Thoracic aorta (tissue), 2 donors: ENCODE measurements at regions not wholly inside any gene's neighbourhood (a gene's known extent, or its start where the extent isn't known, plus 50 kb on each side); places are given as distances from the start of the nearest gene placed in this dataset.

Source experiments
- ATAC-seq: fragments of 150-250 bp; one replicate; pipeline ENCODE4 v1.8.0; 2017; ENCODE audit warnings: low read depth; ENCODE audit not compliant: insufficient number of reproducible peaks, low FRiP score
- DNase-seq: peaks from one replicate; pipeline ENCODE4 v3.0.0-alpha.2; 2020; ENCODE audit warnings: low spot score
- H3K27ac ChIP-seq, 2 donors: fragments of 200-600 bp; sonication (generic); 1 replicate in 1 of 2; 2 replicates in 1 of 2; pipeline ENCODE4 v1.5.1; 2016; ENCODE audit warnings: mild to moderate bottlenecking in 2 of 2, moderate library complexity in 2 of 2
- H3K27me3 ChIP-seq: fragments of 200-600 bp; sonication (generic); replicated peaks from 2 replicates; pipeline ENCODE4 v1.6.0; 2016; ENCODE audit warnings: mild to moderate bottlenecking; ENCODE audit not compliant: insufficient read depth
- H3K36me3 ChIP-seq: fragments of 200-600 bp; sonication (generic); one replicate; pipeline ENCODE4 v1.5.1; 2016
- H3K4me1 ChIP-seq, 2 donors: fragments of 200-600 bp; sonication (generic); 1 replicate in 1 of 2; 2 replicates in 1 of 2; pipeline versions ENCODE4 v1.5.1 to v1.6.0; 2016; ENCODE audit warnings: low read depth in 2 of 2, mild to moderate bottlenecking in 1 of 2; ENCODE audit not compliant: control insufficient read depth in 1 of 2
- H3K4me3 ChIP-seq: fragments of 200-600 bp; sonication (generic); 2 replicates; pipeline ENCODE4 v1.5.1; 2016; ENCODE audit warnings: mild to moderate bottlenecking
- H3K9me3 ChIP-seq: fragments of 200-600 bp; sonication (generic); 2 replicates; pipeline ENCODE4 v1.5.1; 2016
- CTCF ChIP-seq: fragments of 200-600 bp; sonication (generic); IDR thresholded peaks from one replicate; pipeline ENCODE4 v1.5.1; 2019; ENCODE audit warnings: antibody characterized with exemption

- no peaks in the 10 kb centered on the region for H3K36me3 ChIP-seq
- TF ChIP-seq CTCF = no peak
- no peak overlapping the region for H3K27ac ChIP-seq
- no peaks in the 10 kb centered on the region for H3K9me3 ChIP-seq
- ATAC-seq = no peak
- H3K4me3 ChIP-seq = no peak overlapping the region
- DNase-seq = no peak
- no peaks in the 10 kb centered on the region for H3K4me1 ChIP-seq
- no peaks in the 10 kb centered on the region for H3K27me3 ChIP-seq
Measured at GRCh38 chr20:60851826-60852704, 400.0 kb upstream of the CDH4 start.

GRCh38 chr20:60857708-60858107, 394.4 kb upstream of the CDH4 start:
- Histone ChIP-seq H3K27ac (no peak overlapping the region), H3K4me3 (no peak overlapping the region), H3K4me1 (no peaks in the 10 kb centered on the region), H3K27me3 (no peaks in the 10 kb centered on the region), H3K9me3 (no peaks in the 10 kb centered on the region), H3K36me3 (no peaks in the 10 kb centered on the region)
- no peak for DNase-seq
- no peak for ATAC-seq
- no peak for TF ChIP-seq CTCF

- ATAC-seq (no peak), DNase-seq (no peak)
- Histone ChIP-seq H3K36me3 (no peaks in the 10 kb centered on the region), H3K9me3 (no peaks in the 10 kb centered on the region), H3K4me1 (no peaks in the 10 kb centered on the region), H3K27ac (no peak overlapping the region), H3K27me3 (no peaks in the 10 kb centered on the region), H3K4me3 (no peak overlapping the region)
- TF ChIP-seq CTCF = no peak
Measured at GRCh38 chr20:60862601-60863000, 389.5 kb upstream of the CDH4 start.

GRCh38 chr20:60863548-60863947, 388.5 kb upstream of the CDH4 start:
- Histone ChIP-seq H3K27ac (no peak overlapping the region), H3K4me1 (no peaks in the 10 kb centered on the region), H3K9me3 (no peaks in the 10 kb centered on the region), H3K36me3 (no peaks in the 10 kb centered on the region), H3K27me3 (no peaks in the 10 kb centered on the region), H3K4me3 (no peak overlapping the region)
- TF ChIP-seq CTCF = no peak
- ATAC-seq = no peak
- no peak for DNase-seq

- H3K27me3 ChIP-seq = no peaks in the 10 kb centered on the region
- ATAC-seq = no peak
- no peak for TF ChIP-seq CTCF
- no peak overlapping the region for H3K4me3 ChIP-seq
- no peaks in the 10 kb centered on the region for H3K9me3 ChIP-seq
- no peaks in the 10 kb centered on the region for H3K4me1 ChIP-seq
- DNase-seq = no peak
- no peak overlapping the region for H3K27ac ChIP-seq
- H3K36me3 ChIP-seq = no peaks in the 10 kb centered on the region
Measured at GRCh38 chr20:60867589-60867988, 384.5 kb upstream of the CDH4 start.
